WTC11 (cell line): ENCODE measurements at regions not wholly inside any gene's neighbourhood (a gene's known extent, or its start where the extent isn't known, plus 50 kb on each side); places are given as distances from the start of the nearest gene placed in this dataset.

ENCODE experiments used
- ATAC-seq: fragments of 200-7000 bp; cut with Tn5 transposase; 2 replicates; pipeline ENCODE4 v1.10.0; 2021; ENCODE audit warnings: mild to moderate bottlenecking, moderate library complexity
- CTCF ChIA-PET: fragments of 300-600 bp; sonication (Branson Sonifier 250); formaldehyde crosslinking; loops from one replicate; lab custom pipeline; 2021; ENCODE audit warnings: antibody characterized with exemption; lab: Charles Lee
- POLR2A ChIA-PET: fragments of 350-600 bp; sonication (Branson Sonifier 250); formaldehyde crosslinking; loops from one replicate; lab custom pipeline; 2021; ENCODE audit warnings: antibody characterized with exemption; lab: Charles Lee
- DNase-seq: peaks from one replicate; pipeline ENCODE4 v3.0.0; 2021; ENCODE audit warnings: low spot score
- H3K27ac Mint-ChIP-seq: 2 replicates; pipeline ENCODE4 v1.8.0; 2021; ENCODE audit warnings: mixed read lengths
- H3K27me3 Mint-ChIP-seq: 2 replicates; pipeline ENCODE4 v1.8.0; 2021; ENCODE audit warnings: low read depth, mild to moderate bottlenecking, moderate library complexity, mixed read lengths
- H3K36me3 Mint-ChIP-seq: 2 replicates; pipeline ENCODE4 v1.8.0; 2021; ENCODE audit warnings: mixed read lengths
- H3K4me1 Mint-ChIP-seq: 2 replicates; pipeline ENCODE4 v1.8.0; 2022; ENCODE audit warnings: mixed read lengths
- H3K4me3 Mint-ChIP-seq: 2 replicates; pipeline ENCODE4 v1.8.0; 2021; ENCODE audit warnings: mild to moderate bottlenecking, moderate library complexity, mixed read lengths
- H3K9me3 Mint-ChIP-seq: 2 replicates; pipeline ENCODE4 v1.8.0; 2021; ENCODE audit warnings: mixed read lengths
- CBFB ChIP-seq: sonication (generic); formaldehyde crosslinking; IDR thresholded peaks from 2 replicates; pipeline ENCODE4 v1.8.1; 2022; ENCODE audit warnings: mild to moderate bottlenecking, low read depth, missing genetic modification reagents
- CREM ChIP-seq: sonication (generic); formaldehyde crosslinking; IDR thresholded peaks from 2 replicates; pipeline ENCODE4 v1.8.1; 2022; ENCODE audit warnings: mild to moderate bottlenecking, missing genetic modification reagents, moderate library complexity
- EMX1 ChIP-seq: fragments of 250-450 bp; sonication (Bioruptor Pico); IDR thresholded peaks from 2 replicates; pipeline ENCODE4 v1.8.0; 2021; ENCODE audit warnings: mild to moderate bottlenecking
- ETV6 ChIP-seq: sonication (generic); formaldehyde crosslinking; IDR thresholded peaks from 2 replicates; pipeline ENCODE4 v1.8.1; 2022; ENCODE audit warnings: mild to moderate bottlenecking, missing genetic modification reagents
- JAZF1 ChIP-seq: fragments of 250-450 bp; sonication (Bioruptor Pico); IDR thresholded peaks from 2 replicates; pipeline ENCODE4 v1.9.0; 2021; ENCODE audit warnings: moderate library complexity, mild to moderate bottlenecking, inconsistent platforms
- NFATC4 ChIP-seq: fragments of 250-450 bp; sonication (Bioruptor Pico); IDR thresholded peaks from 2 replicates; pipeline ENCODE4 v1.9.0; 2021; ENCODE audit warnings: mild to moderate bottlenecking
- PRRX2 ChIP-seq: fragments of 250-450 bp; sonication (Bioruptor Pico); IDR thresholded peaks from 2 replicates; pipeline ENCODE4 v1.8.0; 2021; ENCODE audit warnings: mild to moderate bottlenecking
- RORB ChIP-seq: fragments of 250-450 bp; sonication (Bioruptor Pico); IDR thresholded peaks from 2 replicates; pipeline ENCODE4 v1.9.0; 2021; ENCODE audit warnings: mild to moderate bottlenecking
- SMAD3 ChIP-seq: sonication (generic); formaldehyde crosslinking; IDR thresholded peaks from 2 replicates; pipeline ENCODE4 v1.8.0; 2022; ENCODE audit warnings: missing genetic modification reagents, mild to moderate bottlenecking, borderline replicate concordance
- SMAD4 ChIP-seq: sonication (generic); formaldehyde crosslinking; IDR thresholded peaks from 2 replicates; pipeline ENCODE4 v1.8.0; 2022; ENCODE audit warnings: mild to moderate bottlenecking, missing genetic modification reagents
- SP1 ChIP-seq: sonication (generic); formaldehyde crosslinking; conservative IDR thresholded peaks from 2 replicates; pipeline ENCODE4 v1.8.1; 2022; ENCODE audit warnings: missing genetic modification reagents
- TCF7 ChIP-seq: sonication (generic); formaldehyde crosslinking; IDR thresholded peaks from 2 replicates; pipeline ENCODE4 v1.8.0; 2022; ENCODE audit warnings: mild to moderate bottlenecking, low read depth, missing genetic modification reagents, moderate library complexity
- TEAD1 ChIP-seq: sonication (generic); formaldehyde crosslinking; IDR thresholded peaks from 2 replicates; pipeline ENCODE4 v1.8.0; 2022; ENCODE audit warnings: mild to moderate bottlenecking, missing genetic modification reagents
- ZNF396 ChIP-seq: fragments of 250-450 bp; sonication (Bioruptor Pico); IDR thresholded peaks from 2 replicates; pipeline ENCODE4 v1.8.0; 2021; ENCODE audit warnings: mild to moderate bottlenecking, moderate library complexity, borderline replicate concordance
- TF ChIP-seq, protein P1 (sequence below): fragments of 250-450 bp; sonication (Bioruptor Pico); IDR thresholded peaks from 2 replicates; pipeline ENCODE4 v1.9.0; 2021; ENCODE audit warnings: moderate library complexity, mild to moderate bottlenecking, inconsistent platforms, borderline replicate concordance
- TF ChIP-seq, protein P2 (sequence below): sonication (generic); formaldehyde crosslinking; IDR thresholded peaks from 2 replicates; pipeline ENCODE4 v1.8.1; 2022; ENCODE audit warnings: missing genetic modification reagents, borderline replicate concordance
- TF ChIP-seq, protein P3 (sequence below): sonication (generic); formaldehyde crosslinking; IDR thresholded peaks from 2 replicates; pipeline ENCODE4 v1.8.1; 2023; ENCODE audit warnings: mild to moderate bottlenecking, missing genetic modification reagents, moderate library complexity
- TF ChIP-seq, protein P4 (sequence below): sonication (generic); formaldehyde crosslinking; IDR thresholded peaks from 2 replicates; pipeline ENCODE4 v1.8.0; 2023; ENCODE audit warnings: missing genetic modification reagents, mild to moderate bottlenecking, borderline replicate concordance
- TF ChIP-seq, protein P5 (sequence below): fragments of 250-450 bp; sonication (Bioruptor Pico); IDR thresholded peaks from 2 replicates; pipeline ENCODE4 v1.8.0; 2021; ENCODE audit warnings: mild to moderate bottlenecking
- TF ChIP-seq, protein P6 (sequence below): fragments of 250-450 bp; sonication (Bioruptor Pico); conservative IDR thresholded peaks from 2 replicates; pipeline ENCODE4 v1.9.0; 2021; ENCODE audit warnings: mild to moderate bottlenecking
- TF ChIP-seq, protein P7 (sequence below): sonication (generic); formaldehyde crosslinking; IDR thresholded peaks from 2 replicates; pipeline ENCODE4 v1.8.1; 2023; ENCODE audit warnings: mild to moderate bottlenecking, missing genetic modification reagents, moderate library complexity
- TF ChIP-seq, protein P8 (sequence below): sonication (generic); formaldehyde crosslinking; IDR thresholded peaks from 2 replicates; pipeline ENCODE4 v1.8.1; 2022; ENCODE audit warnings: low read depth, mild to moderate bottlenecking, moderate library complexity, missing genetic modification reagents, borderline replicate concordance

DNA sequence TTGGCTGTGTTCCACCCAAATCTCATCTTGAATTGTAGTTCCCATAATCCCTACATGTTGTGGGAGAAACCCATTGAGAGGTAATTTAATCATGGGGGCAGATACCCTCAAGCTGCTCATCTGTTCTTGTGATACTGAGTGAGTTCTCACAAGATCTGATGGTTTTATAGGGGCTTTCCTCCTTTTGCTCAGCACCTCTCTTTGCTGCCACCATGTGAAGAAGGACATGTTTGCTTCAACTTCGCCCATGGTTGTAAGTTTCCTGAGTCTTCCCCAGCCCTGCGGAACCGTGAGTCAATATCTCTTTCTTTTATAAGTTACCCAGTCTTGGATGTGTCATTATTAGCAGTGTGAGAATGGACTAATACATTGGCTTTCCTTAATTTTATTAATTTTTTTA, 527.8 kb downstream of the MDFIC start (continued):
- TF ChIP-seq CREM = no peak
- TF ChIP-seq TEAD1 (CRISPR knock-in tag) = no peak

DNA sequence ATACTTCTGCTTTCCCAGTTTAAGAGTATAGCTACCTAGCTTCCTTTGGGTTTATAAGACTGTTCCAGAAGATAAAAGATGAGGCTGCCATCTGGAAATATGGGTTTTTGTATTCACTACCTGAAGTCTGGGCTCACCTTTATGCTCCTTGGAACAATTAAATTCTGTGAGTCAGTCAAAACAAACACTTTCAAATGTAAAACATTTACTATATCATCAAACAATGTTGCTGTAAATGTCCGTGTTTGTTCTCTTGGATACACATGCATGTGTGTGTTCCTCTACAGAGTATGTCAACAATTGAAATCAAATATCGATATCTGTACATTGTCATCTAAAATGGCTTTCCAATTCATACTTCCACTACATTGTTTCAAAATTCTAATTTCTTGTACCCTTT, 525.6 kb downstream of the MDFIC start:
- ATAC-seq = no peak
- TF ChIP-seq EMX1 (CRISPR knock-in tag) (no peak), TCF7 (CRISPR knock-in tag) (no peak), JAZF1 (CRISPR knock-in tag) (no peak), SP1 (CRISPR knock-in tag) (no peak), SMAD4 (CRISPR knock-in tag) (no peak), NFATC4 (CRISPR knock-in tag) (no peak), CBFB (CRISPR knock-in tag) (no peak), ZNF396 (CRISPR knock-in tag) (no peak), PRRX2 (no peak), SMAD3 (CRISPR knock-in tag) (no peak), RORB (CRISPR knock-in tag) (no peak), ETV6 (CRISPR knock-in tag) (no peak)
- TF ChIP-seq, protein P1, sequence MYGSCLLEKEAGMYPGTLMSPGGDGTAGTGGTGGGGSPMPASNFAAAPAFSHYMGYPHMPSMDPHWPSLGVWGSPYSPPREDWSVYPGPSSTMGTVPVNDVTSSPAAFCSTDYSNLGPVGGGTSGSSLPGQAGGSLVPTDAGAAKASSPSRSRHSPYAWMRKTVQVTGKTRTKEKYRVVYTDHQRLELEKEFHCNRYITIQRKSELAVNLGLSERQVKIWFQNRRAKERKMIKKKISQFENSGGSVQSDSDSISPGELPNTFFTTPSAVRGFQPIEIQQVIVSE (CRISPR knock-in tag) = no peak
- TF ChIP-seq, protein P2, sequence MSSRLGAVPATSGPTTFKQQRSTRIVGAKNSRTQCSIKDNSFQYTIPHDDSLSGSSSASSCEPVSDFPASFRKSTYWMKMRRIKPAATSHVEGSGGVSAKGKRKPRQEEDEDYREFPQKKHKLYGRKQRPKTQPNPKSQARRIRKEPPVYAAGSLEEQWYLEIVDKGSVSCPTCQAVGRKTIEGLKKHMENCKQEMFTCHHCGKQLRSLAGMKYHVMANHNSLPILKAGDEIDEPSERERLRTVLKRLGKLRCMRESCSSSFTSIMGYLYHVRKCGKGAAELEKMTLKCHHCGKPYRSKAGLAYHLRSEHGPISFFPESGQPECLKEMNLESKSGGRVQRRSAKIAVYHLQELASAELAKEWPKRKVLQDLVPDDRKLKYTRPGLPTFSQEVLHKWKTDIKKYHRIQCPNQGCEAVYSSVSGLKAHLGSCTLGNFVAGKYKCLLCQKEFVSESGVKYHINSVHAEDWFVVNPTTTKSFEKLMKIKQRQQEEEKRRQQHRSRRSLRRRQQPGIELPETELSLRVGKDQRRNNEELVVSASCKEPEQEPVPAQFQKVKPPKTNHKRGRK (CRISPR knock-in tag) = no peak
- TF ChIP-seq, protein P3, sequence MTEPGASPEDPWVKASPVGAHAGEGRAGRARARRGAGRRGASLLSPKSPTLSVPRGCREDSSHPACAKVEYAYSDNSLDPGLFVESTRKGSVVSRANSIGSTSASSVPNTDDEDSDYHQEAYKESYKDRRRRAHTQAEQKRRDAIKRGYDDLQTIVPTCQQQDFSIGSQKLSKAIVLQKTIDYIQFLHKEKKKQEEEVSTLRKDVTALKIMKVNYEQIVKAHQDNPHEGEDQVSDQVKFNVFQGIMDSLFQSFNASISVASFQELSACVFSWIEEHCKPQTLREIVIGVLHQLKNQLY (CRISPR knock-in tag) = no peak
- TF ChIP-seq, protein P4, sequence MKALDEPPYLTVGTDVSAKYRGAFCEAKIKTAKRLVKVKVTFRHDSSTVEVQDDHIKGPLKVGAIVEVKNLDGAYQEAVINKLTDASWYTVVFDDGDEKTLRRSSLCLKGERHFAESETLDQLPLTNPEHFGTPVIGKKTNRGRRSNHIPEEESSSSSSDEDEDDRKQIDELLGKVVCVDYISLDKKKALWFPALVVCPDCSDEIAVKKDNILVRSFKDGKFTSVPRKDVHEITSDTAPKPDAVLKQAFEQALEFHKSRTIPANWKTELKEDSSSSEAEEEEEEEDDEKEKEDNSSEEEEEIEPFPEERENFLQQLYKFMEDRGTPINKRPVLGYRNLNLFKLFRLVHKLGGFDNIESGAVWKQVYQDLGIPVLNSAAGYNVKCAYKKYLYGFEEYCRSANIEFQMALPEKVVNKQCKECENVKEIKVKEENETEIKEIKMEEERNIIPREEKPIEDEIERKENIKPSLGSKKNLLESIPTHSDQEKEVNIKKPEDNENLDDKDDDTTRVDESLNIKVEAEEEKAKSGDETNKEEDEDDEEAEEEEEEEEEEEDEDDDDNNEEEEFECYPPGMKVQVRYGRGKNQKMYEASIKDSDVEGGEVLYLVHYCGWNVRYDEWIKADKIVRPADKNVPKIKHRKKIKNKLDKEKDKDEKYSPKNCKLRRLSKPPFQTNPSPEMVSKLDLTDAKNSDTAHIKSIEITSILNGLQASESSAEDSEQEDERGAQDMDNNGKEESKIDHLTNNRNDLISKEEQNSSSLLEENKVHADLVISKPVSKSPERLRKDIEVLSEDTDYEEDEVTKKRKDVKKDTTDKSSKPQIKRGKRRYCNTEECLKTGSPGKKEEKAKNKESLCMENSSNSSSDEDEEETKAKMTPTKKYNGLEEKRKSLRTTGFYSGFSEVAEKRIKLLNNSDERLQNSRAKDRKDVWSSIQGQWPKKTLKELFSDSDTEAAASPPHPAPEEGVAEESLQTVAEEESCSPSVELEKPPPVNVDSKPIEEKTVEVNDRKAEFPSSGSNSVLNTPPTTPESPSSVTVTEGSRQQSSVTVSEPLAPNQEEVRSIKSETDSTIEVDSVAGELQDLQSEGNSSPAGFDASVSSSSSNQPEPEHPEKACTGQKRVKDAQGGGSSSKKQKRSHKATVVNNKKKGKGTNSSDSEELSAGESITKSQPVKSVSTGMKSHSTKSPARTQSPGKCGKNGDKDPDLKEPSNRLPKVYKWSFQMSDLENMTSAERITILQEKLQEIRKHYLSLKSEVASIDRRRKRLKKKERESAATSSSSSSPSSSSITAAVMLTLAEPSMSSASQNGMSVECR = no peak
- TF ChIP-seq, protein P5, sequence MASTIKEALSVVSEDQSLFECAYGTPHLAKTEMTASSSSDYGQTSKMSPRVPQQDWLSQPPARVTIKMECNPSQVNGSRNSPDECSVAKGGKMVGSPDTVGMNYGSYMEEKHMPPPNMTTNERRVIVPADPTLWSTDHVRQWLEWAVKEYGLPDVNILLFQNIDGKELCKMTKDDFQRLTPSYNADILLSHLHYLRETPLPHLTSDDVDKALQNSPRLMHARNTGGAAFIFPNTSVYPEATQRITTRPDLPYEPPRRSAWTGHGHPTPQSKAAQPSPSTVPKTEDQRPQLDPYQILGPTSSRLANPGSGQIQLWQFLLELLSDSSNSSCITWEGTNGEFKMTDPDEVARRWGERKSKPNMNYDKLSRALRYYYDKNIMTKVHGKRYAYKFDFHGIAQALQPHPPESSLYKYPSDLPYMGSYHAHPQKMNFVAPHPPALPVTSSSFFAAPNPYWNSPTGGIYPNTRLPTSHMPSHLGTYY (CRISPR knock-in tag) = no peak
- TF ChIP-seq, protein P6, sequence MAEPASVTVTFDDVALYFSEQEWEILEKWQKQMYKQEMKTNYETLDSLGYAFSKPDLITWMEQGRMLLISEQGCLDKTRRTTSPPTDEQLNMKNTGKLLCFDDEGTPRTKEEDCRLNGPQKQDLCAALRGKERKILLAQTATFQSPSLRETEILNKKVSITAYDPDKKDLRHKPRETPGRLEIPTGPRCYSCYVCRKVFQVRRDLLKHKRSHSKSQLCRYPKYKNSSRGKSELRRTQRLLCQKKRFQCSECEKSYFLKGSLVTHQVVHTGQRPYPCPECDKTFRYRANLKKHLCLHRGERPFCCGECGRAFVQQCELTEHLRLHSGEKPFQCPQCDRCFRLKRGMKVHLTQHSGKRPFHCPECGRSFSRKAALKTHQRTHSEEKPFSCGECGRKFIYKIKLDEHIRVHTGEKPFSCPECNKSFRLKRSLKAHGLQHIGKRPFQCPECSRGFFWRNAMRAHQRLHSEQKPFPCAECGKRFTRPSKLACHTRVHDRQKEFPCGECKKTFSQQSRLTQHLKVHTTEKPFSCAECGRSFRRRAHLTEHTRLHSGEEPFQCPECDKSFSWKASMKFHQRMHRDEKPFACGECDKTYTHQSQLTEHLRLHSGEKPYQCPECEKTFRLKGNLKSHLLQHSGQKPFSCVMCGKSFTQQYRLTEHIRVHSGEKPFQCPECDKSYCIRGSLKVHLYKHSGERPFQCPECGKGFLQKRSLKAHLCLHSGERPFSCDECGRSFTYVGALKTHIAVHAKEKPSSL = no peak
- TF ChIP-seq, protein P7, sequence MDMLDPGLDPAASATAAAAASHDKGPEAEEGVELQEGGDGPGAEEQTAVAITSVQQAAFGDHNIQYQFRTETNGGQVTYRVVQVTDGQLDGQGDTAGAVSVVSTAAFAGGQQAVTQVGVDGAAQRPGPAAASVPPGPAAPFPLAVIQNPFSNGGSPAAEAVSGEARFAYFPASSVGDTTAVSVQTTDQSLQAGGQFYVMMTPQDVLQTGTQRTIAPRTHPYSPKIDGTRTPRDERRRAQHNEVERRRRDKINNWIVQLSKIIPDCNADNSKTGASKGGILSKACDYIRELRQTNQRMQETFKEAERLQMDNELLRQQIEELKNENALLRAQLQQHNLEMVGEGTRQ (CRISPR knock-in tag) = no peak
- TF ChIP-seq, protein P8, sequence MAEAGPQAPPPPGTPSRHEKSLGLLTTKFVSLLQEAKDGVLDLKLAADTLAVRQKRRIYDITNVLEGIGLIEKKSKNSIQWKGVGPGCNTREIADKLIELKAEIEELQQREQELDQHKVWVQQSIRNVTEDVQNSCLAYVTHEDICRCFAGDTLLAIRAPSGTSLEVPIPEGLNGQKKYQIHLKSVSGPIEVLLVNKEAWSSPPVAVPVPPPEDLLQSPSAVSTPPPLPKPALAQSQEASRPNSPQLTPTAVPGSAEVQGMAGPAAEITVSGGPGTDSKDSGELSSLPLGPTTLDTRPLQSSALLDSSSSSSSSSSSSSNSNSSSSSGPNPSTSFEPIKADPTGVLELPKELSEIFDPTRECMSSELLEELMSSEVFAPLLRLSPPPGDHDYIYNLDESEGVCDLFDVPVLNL (CRISPR knock-in tag) = no peak
- CTCF ChIA-PET = no interaction called here
- Mint-ChIP-seq H3K36me3 (no peaks in the 10 kb centered on the region), H3K4me3 (no peak overlapping the region), H3K9me3 (0 out of 2 replicates have a peak, but pooled peaks cover 2% of the 10 kb centered on the region), H3K4me1 (no peaks in the 10 kb centered on the region), H3K27ac (no peak overlapping the region), H3K27me3 (no peaks in the 10 kb centered on the region)
- POLR2A ChIA-PET = no interaction called here
- no peak for DNase-seq
